ENCODE measurements at regions not wholly inside any gene's neighbourhood (a gene's known extent, or its start where the extent isn't known, plus 50 kb on each side); places are given as distances from the start of the nearest gene placed in this dataset.

- TF ChIP-seq POLR2A (IDR thresholded peaks at IDR 0.05) (no peak), CTCF (IDR thresholded peaks at IDR 0.05) (no peak), EP300 (IDR thresholded peaks at IDR 0.05) (no peak)
Observed at GRCh38 chr4:137693641-137694040, 161.3 kb upstream of the PCDH18 start.

Data from stomach (tissue), 4 donors.